AG04449 (cell line): ENCODE measurements at regions not wholly inside any gene's neighbourhood (a gene's known extent, or its start where the extent isn't known, plus 50 kb on each side); places are given as distances from the start of the nearest gene placed in this dataset.

Experiments used
- CTCF ChIA-PET: fragments of 350-600 bp; formaldehyde crosslinking; extraction: SDS; loops from one replicate; lab custom pipeline; 2021; ENCODE audit warnings: antibody characterized with exemption; lab: Yijun Ruan, JAX
- POLR2A ChIA-PET: fragments of 400-600, 350-600 bp; formaldehyde crosslinking; extraction: SDS; loops from one replicate; lab custom pipeline; 2020; ENCODE audit warnings: antibody characterized with exemption, inconsistent platforms; lab: Yijun Ruan, JAX
- DNase-seq: peaks from one replicate; pipeline ENCODE4 v3.0.0-alpha.2; 2010; ENCODE audit warnings: low read depth, low spot score
- H3K4me3 ChIP-seq: 2 replicates; pipeline ENCODE4 v1.5.1; 2011; ENCODE audit warnings: low read depth, mild to moderate bottlenecking, control low read depth, low read length
- CTCF ChIP-seq: IDR thresholded peaks from one replicate; pipeline ENCODE4 v1.5.1; 2011; ENCODE audit warnings: mild to moderate bottlenecking, moderate library complexity, low read length, control low read depth, inconsistent platforms; ENCODE audit not compliant: insufficient read depth; ENCODE audit errors: missing control alignments

- CTCF ChIA-PET: interaction anchor here (0.9 to 2.0 kb wide), 4 partner anchors 23 to 306 kb away, joined by 3 to 13 read pairs (median 5); no protein-coding TSS in a partner anchor
- POLR2A ChIA-PET: no interaction called here
- H3K4me3 ChIP-seq: no peak overlapping the region
- DNase-seq: peak; percentile 24
- TF ChIP-seq CTCF: no peak
These were observed 98.9 kb upstream of the LGALSL start for GRCh38 chr2:64354857-64355680.

- ChIA-PET POLR2A (no interaction called here), CTCF (interaction anchor here (1.5 kb wide), 1 partner anchor 127 kb away, joined by 3 read pairs; no protein-coding TSS in a partner anchor)
- no peak overlapping the region for H3K4me3 ChIP-seq
- TF ChIP-seq CTCF: no peak
- no peak for DNase-seq
These were observed 97.1 kb upstream of the LGALSL start for GRCh38 chr2:64356906-64357305.

- no peak overlapping the region for H3K4me3 ChIP-seq
- ChIA-PET CTCF (interaction anchor here (4.1 kb wide), 1 partner anchor 28 kb away, joined by 27 read pairs; no protein-coding TSS in a partner anchor), POLR2A (no interaction called here)
- no peak for TF ChIP-seq CTCF
- no peak for DNase-seq
These were observed 94.6 kb upstream of the LGALSL start for GRCh38 chr2:64359171-64359891.

- DNase-seq: peak; percentile 46
- H3K4me3 ChIP-seq: peak overlapping the region; percentile 8; the same call in 1 of the 2 replicates
- ChIA-PET CTCF (interaction anchor here (4.1 kb wide), 1 partner anchor 28 kb away, joined by 27 read pairs; no protein-coding TSS in a partner anchor), POLR2A (interaction anchor here (0.5 to 0.8 kb wide), 2 partner anchors 30 to 519 kb away, joined by 3 read pairs; partner anchors contain the start of gene UGP2)
- TF ChIP-seq CTCF: no peak
These were observed 93.9 kb upstream of the LGALSL start for GRCh38 chr2:64359892-64360657.

- no peak for DNase-seq
- H3K4me3 ChIP-seq: no peak overlapping the region
- ChIA-PET CTCF (interaction anchor here (1.1 to 4.1 kb wide), 3 partner anchors 30 to 199 kb away, joined by 4 to 27 read pairs (median 4); no protein-coding TSS in a partner anchor), POLR2A (no interaction called here)
- no peak for TF ChIP-seq CTCF
These were observed 92.6 kb upstream of the LGALSL start for GRCh38 chr2:64361151-64361938.
